HG02870 (cell line): ENCODE measurements at regions not wholly inside any gene's neighbourhood (a gene's known extent, or its start where the extent isn't known, plus 50 kb on each side); places are given as distances from the start of the nearest gene placed in this dataset.

ENCODE experiments used
- ATAC-seq: cut with Tn5 transposase; IDR thresholded peaks from one replicate; pipeline ENCODE4 v1.9.1; 2021; ENCODE audit warnings: mild to moderate bottlenecking, moderate library complexity; ENCODE audit not compliant: unreplicated experiment

GRCh38 chr12:77163074-77164038 lies 98.0 kb upstream of the E2F7 start:
- no peak for ATAC-seq

GRCh38 chr12:77161944-77162343 lies 96.6 kb upstream of the E2F7 start:
- no peak for ATAC-seq

- ATAC-seq: no peak
Measured at GRCh38 chr12:77160931-77161330, 95.6 kb upstream of the E2F7 start.

GRCh38 chr12:77153706-77154105 lies 88.3 kb upstream of the E2F7 start:
- no peak for ATAC-seq

GRCh38 chr12:77152623-77153193 lies 87.3 kb upstream of the E2F7 start:
- no peak for ATAC-seq

GRCh38 chr12:77151030-77151429 lies 85.7 kb upstream of the E2F7 start:
- ATAC-seq: no peak

- peak; percentile 62 for ATAC-seq
Measured at GRCh38 chr12:77133566-77133965, 68.2 kb upstream of the E2F7 start.

- no peak for ATAC-seq
Measured at GRCh38 chr12:77131977-77132490, 66.7 kb upstream of the E2F7 start.

GRCh38 chr12:77130193-77130592 lies 64.8 kb upstream of the E2F7 start:
- no peak for ATAC-seq

- ATAC-seq: peak; percentile 97
Measured at GRCh38 chr12:77124767-77125166, 59.4 kb upstream of the E2F7 start.

- no peak for ATAC-seq
Measured at GRCh38 chr12:77122661-77123060, 57.3 kb upstream of the E2F7 start.

GRCh38 chr12:77122236-77122635 lies 56.9 kb upstream of the E2F7 start:
- no peak for ATAC-seq

GRCh38 chr12:77120156-77121085 lies 55.1 kb upstream of the E2F7 start:
- no peak for ATAC-seq

GRCh38 chr12:77118696-77119095 lies 53.3 kb upstream of the E2F7 start:
- no peak for ATAC-seq

- no peak for ATAC-seq
Measured at GRCh38 chr12:77116277-77116676, 50.9 kb upstream of the E2F7 start.

- no peak for ATAC-seq
Measured at GRCh38 chr12:77115471-77115870, 50.1 kb upstream of the E2F7 start.
